NCI-H2196 (cell line): ENCODE measurements at regions not wholly inside any gene's neighbourhood (a gene's known extent, or its start where the extent isn't known, plus 50 kb on each side); places are given as distances from the start of the nearest gene placed in this dataset.

ENCODE experiments used
- DNase-seq: peaks from one replicate; lab custom pipeline; 2025; ENCODE audit not compliant: unreplicated experiment; lab: John Stamatoyannopoulos, UW

- DNase-seq, result no peak
Measured at GRCh38 chr6:119626884-119627619, 277.5 kb upstream of the MAN1A1 start.

GRCh38 chr6:119620846-119621555, 271.4 kb upstream of the MAN1A1 start:
- DNase-seq, result no peak

- DNase-seq, result no peak
Measured at GRCh38 chr6:119614138-119614537, 264.6 kb upstream of the MAN1A1 start.

- no peak for DNase-seq
Measured at GRCh38 chr6:119612911-119613381, 263.4 kb upstream of the MAN1A1 start.

GRCh38 chr6:119612176-119612891, 262.8 kb upstream of the MAN1A1 start:
- DNase-seq, result no peak

- no peak for DNase-seq
Measured at GRCh38 chr6:119610754-119611153, 261.2 kb upstream of the MAN1A1 start.

GRCh38 chr6:119610265-119610664, 260.7 kb upstream of the MAN1A1 start:
- no peak for DNase-seq

- DNase-seq, result no peak
Measured at GRCh38 chr6:119609865-119610264, 260.3 kb upstream of the MAN1A1 start.

- no peak for DNase-seq
Measured at GRCh38 chr6:119608994-119609393, 259.4 kb upstream of the MAN1A1 start.

GRCh38 chr6:119604124-119604523, 254.6 kb upstream of the MAN1A1 start:
- DNase-seq, result no peak

- DNase-seq, result no peak
Measured at GRCh38 chr6:119603501-119603900, 253.9 kb upstream of the MAN1A1 start.

- DNase-seq, result no peak
Measured at GRCh38 chr6:119602215-119603178, 252.9 kb upstream of the MAN1A1 start.

- DNase-seq, result no peak
Measured at GRCh38 chr6:119598883-119599282, 249.3 kb upstream of the MAN1A1 start.

- DNase-seq, result no peak
Measured at GRCh38 chr6:119594907-119595306, 245.3 kb upstream of the MAN1A1 start.

- no peak for DNase-seq
Measured at GRCh38 chr6:119591235-119591634, 241.7 kb upstream of the MAN1A1 start.

GRCh38 chr6:119590066-119590465, 240.5 kb upstream of the MAN1A1 start:
- DNase-seq, result no peak

GRCh38 chr6:119587537-119587936, 238.0 kb upstream of the MAN1A1 start:
- DNase-seq, result no peak

GRCh38 chr6:119586250-119586882, 236.8 kb upstream of the MAN1A1 start:
- no peak for DNase-seq

GRCh38 chr6:119584088-119584487, 234.5 kb upstream of the MAN1A1 start:
- DNase-seq, result no peak

GRCh38 chr6:119581220-119581619, 231.7 kb upstream of the MAN1A1 start:
- no peak for DNase-seq
